DMS 273 treated with DMSO at 0.1 percent for 48 hours (cell line): ENCODE measurements at regions not wholly inside any gene's neighbourhood (a gene's known extent, or its start where the extent isn't known, plus 50 kb on each side); places are given as distances from the start of the nearest gene placed in this dataset.

Experiments
- DNase-seq: peaks from one replicate; lab custom pipeline; 2025; lab: John Stamatoyannopoulos, UW

- DNase-seq: no peak
Observed at GRCh38 chr4:158007566-158007965, 165.3 kb downstream of the GASK1B start.

DNA sequence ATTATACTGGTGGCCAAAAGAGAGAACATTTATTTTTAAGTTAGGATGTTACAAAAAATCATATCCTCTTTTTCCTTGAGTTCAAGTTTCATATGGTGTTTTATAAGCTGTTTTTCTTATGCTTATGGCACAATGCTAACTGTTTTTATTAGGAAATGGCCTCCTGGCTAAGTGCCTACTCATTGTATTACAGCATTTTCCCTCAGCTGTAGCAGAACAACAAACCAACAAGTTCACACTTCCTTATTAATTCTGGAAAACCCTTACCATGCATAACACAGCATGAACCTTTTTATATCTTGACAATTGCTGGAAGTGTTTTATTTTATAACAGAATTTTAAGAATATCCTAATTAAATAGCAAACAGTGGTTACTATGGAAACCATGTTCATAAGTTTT, 165.8 kb downstream of the GASK1B start:
- DNase-seq: no peak

DNA sequence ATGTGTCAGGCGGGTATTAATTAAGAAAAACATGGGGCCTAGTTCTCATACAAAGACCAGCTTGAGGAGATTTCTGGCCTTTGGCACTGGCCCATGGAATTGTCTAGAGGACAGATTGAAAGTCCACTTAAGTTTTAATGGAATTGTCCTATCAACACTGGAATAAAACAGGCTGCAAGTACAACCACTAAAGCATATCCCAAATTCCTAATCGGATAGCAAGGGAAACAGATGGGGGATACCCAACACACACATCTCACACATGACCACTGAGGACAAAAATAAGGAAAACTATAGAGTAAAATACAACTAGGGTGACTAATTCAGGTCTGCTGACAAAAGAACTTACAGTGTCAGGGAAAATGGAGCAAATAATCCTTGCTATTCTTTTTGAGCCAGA, 167.8 kb downstream of the GASK1B start:
- no peak for DNase-seq

GRCh38 chr4:158004101-158004500, 168.7 kb downstream of the GASK1B start:
- DNase-seq: no peak

- no peak for DNase-seq
Observed at GRCh38 chr4:158003212-158003611, 169.6 kb downstream of the GASK1B start.

GRCh38 chr4:158002173-158002572, 170.7 kb downstream of the GASK1B start:
- DNase-seq: no peak

GRCh38 chr4:158001756-158002155, 171.1 kb downstream of the GASK1B start:
- no peak for DNase-seq

DNA sequence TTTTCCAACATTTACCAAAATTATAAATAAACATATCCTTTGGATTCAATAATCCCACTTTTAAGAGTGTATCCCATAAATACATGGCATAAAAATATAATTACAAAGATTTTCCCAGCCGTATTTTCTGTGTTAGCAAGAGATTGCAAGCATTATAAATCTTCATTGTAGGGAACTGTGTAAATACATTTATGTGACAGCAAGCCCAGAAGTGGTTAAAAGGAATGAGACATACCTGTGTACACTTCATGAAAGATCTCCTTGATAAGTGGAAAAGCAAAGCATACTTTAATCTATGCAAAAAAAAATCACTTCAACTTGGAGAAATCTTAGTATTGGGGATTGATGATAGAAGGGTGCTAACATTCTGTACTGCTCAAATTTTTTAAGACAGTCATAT, 173.1 kb downstream of the GASK1B start:
- DNase-seq: no peak

GRCh38 chr4:157997296-157997695, 175.5 kb downstream of the GASK1B start:
- DNase-seq: no peak

GRCh38 chr4:157996061-157997028, 176.5 kb downstream of the GASK1B start:
- no peak for DNase-seq

GRCh38 chr4:157994863-157995262, 178.0 kb downstream of the GASK1B start:
- DNase-seq: no peak

DNA sequence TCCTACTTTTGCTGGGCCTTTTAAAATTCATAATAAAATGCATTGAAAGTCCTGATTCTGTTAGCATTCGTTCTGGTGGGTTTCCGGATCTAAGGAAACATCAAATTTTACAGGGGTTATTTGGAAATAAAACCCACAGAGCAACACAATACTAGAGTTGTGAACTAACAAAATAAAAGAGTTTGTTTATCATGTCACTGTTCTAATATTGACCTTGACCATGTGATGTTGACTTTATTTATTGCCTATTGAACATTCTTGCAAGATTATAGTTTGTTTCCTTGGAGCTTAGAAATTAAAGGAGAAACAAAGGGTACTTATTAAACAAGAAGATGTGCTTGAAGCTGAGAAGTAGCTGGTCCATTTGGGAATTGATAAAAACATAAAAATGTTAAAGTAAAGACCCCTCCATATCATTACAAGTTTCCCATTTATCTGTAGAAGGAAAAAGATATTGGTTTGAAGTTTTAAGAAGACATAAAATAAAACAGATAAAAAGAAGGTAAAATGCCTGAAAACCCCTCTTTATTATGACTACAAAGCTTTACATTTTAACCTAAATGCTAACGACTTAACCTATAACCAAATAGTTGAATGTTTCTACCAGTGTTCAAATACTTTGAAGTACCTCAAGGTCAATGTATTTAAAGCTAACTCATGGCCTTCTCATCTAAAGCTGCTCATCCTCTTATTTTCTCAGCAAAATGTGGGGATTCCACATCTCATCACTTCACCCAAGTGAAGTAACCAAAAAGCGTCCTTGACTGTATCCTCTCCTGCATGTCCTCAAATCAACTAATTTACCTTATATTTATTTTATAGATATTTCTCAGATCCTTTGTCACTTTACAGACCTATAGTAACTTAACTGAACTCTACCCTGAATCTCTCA, 179.6 kb downstream of the GASK1B start:
- no peak for DNase-seq

- DNase-seq: no peak
Observed at GRCh38 chr4:157992038-157992705, 180.7 kb downstream of the GASK1B start.

DNA sequence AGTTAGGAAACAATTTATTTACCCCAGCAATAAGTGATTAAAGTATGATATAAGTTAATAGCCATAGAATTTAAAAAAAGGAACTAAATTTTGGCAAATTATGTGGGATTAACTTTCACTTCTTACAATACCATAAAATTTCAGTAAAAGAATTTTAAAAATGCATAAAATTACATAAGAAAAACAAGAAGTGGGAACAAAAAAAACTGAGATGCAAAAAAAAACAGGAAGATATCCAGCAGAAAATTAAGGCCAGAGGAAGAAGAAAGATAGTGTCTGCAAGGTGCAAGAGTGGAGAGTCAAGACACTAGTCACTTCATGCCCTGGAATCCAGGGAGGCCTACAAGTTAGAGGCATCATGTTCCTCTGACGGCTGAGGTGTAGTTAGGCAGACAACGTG, 184.2 kb downstream of the GASK1B start:
- no peak for DNase-seq

GRCh38 chr4:157984285-157984911, 188.4 kb downstream of the GASK1B start:
- no peak for DNase-seq

DNA sequence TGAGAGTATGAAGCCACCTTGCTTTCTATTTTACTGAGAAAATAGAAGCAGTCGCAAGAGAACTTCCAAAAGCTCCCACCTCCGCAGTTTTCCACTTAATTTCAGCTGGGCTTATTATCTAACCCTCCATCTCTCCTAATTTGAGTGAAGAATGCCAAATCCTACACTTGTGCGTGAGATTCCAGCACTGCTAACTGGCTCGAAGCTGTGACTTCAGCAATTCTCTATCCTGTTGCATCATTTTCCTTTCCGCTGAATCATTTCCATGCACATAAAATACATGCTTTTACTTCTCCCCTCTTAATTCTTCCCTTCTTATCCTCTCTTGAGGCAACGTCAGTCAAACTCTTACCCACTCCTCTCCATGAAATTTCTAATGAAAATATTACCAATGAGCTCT, 189.5 kb downstream of the GASK1B start:
- no peak for DNase-seq

DNA sequence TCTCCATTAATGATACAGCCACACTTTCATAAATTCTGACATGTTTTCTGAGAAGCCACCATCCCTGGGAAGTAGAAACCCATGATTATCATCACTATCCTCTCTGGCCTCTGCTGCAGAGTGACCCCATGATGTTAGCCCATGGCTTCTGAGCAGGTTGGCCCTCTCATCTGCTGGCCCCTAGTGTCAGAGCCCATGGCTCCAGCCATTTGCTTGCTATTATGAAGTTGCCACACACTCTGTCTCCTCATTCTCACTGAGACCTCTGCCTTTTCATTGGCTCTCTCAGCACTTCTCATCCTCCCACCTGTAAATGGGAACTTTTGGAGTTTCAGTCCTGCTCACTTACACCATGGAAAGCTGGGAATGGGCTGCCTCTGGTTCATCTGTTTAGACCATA, 192.7 kb downstream of the GASK1B start:
- DNase-seq: no peak

GRCh38 chr4:157978680-157979361, 194.0 kb downstream of the GASK1B start:
- DNase-seq: peak; percentile 3

DNA sequence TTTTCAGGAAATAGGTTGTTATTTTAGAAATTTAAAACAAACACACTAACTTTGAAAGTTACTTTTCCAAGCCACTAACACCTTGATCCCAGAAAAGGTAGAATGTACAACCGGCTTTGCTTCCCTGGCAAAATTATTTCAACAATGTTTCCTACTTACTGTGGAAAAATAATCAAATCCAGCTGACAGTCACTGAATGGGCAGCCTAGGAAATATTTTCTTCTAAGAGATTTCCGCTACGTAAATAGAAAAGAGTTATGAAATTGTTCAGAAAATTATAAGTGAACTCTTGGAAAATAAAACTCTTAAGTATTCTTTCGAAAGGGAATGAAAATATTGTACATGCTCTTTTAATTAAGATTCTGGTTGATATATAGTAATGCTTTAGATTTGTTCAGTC, 195.7 kb downstream of the GASK1B start:
- DNase-seq: no peak

DNA sequence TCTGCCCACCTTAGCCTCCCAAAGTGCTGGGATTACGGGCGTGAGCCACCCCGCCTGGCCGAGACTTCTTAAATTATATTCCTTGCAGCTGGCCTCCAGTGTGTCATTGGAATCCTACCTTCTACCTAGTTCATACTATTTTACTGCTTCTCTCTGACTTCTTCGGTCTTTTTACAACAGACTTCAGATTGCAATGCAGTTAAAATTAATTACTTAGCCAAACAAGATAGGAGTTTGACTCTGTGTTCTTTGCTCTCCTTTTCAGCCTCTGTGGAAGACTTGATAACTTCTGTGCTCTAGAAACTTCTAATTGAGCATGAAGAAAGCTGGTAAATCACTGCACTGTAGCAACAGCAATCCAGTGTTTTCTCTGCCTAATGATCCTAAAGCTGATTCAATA, 199.5 kb downstream of the GASK1B start:
- no peak for DNase-seq

DNA sequence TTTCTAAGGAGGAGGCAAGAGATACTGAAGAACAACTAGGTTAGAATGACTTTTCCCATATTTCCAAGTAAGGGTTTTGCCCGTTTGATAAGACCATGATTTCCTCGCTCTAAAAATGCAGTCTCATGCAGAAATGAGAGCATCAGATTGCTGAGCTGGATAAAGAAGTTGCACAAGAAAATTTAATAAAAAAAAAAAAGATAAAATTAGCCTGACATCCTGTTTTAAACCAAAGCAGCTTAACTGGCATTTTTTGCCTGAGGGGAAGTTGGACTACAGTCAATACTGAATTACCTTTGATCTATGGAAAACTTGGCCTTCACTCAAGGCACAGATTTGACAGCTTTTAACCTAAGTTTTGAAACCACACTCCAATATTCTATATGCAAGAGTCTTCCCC, 208.4 kb downstream of the GASK1B start:
- DNase-seq: no peak
